ENCODE measurements at regions not wholly inside any gene's neighbourhood (a gene's known extent, or its start where the extent isn't known, plus 50 kb on each side); places are given as distances from the start of the nearest gene placed in this dataset.
"Not testable (repeated sequence)": the region's sequence is repeated elsewhere in the genome, so short reads cannot be mapped to it uniquely, and the experiment has no call there.

DNA sequence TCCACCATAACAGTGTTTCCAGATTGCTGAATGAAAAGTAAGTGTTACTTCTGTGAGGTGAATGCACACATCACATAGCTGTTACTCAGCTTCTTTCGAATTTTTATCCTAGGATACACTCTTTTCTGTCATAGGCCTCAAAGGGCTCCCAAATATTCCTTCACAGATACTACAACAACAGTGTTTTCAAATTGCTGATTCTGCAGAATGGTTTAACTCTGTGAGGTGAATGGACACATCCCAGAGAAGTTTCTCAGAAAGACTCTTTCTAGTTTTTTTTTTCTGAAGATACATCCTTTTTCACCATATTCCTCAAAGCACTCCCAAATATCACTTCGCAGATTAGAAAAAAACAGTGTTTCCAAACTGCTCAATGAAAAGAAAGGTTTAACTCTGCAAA lies 221.1 kb downstream of the OR4A5 start:
- Histone ChIP-seq H3K9me3 (ENCODE audit: insufficient read depth, low read depth, low read length) (peaks cover 100% of the 10 kb centered on the region), H3K9ac (ENCODE audit: low read depth, low read length) (no peak overlapping the region), H3K27me3 (ENCODE audit: insufficient read depth, low read length) (no peaks in the 10 kb centered on the region), H3K36me3 (ENCODE audit: insufficient read depth, low read depth, low read length) (no peaks in the 10 kb centered on the region), H3K4me1 (ENCODE audit: insufficient read depth, low read length) (no peaks in the 10 kb centered on the region), H3K27ac (ENCODE audit: low read length) (no peak overlapping the region), H3K4me3 (ENCODE audit: low read length) (no peak overlapping the region)

DNA sequence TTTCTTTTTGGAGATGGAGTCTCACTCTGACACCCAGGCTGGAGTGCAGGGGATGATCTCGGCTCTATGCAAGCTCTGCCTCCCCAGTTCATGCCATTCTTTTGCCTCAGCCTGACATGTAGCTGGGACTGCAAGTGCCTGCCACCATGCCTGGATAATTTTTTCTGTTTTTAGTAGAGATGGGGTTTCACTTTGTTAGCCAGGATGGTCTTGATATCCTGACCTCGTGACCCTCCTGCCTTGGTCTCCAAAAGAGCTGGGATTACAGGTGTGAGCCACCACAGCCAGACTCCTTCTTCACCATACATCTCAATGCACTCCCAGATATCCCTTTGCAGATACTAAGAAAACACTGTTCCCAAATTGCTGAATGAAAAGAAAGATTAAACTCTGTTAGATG lies 224.3 kb downstream of the OR4A5 start:
- peaks cover 100% of the 10 kb centered on the region for H3K9me3 ChIP-seq (ENCODE audit: insufficient read depth, low read depth, low read length)

DNA sequence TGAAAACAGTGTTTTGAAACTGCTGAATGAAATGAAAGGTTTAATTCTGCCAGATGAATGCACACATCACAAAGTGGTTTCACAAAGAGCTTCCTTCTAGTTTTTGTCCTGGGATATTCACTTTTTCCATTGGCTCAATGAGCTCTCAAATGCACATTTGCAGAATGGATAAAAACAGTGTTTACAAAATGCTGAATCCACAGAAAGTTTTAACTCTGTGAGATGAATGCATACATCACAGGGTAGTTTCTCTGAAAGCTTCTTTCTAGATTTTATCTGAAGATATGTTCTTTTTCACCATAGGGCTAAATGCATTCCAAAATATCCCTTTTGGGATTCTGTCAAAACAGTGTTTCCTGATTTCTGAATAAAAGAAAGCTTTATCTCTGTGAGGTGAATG lies 237.6 kb downstream of the OR4A5 start:
- no peak overlapping the region for H3K27ac ChIP-seq (ENCODE audit: low read length)
- no peaks in the 10 kb centered on the region for H3K36me3 ChIP-seq (ENCODE audit: insufficient read depth, low read depth, low read length)
- H3K27me3 ChIP-seq (ENCODE audit: insufficient read depth, low read length) = no peaks in the 10 kb centered on the region
- no peaks in the 10 kb centered on the region for H3K4me1 ChIP-seq (ENCODE audit: insufficient read depth, low read length)
- H3K9me3 ChIP-seq (ENCODE audit: insufficient read depth, low read depth, low read length) = peaks cover 77% of the 10 kb centered on the region
- no peak overlapping the region for H3K9ac ChIP-seq (ENCODE audit: low read depth, low read length)
- no peak overlapping the region for H3K4me3 ChIP-seq (ENCODE audit: low read length)

More for the DNA sequence above, 224.3 kb downstream of the OR4A5 start:
- Histone ChIP-seq H3K4me3 (ENCODE audit: low read length) (no peak overlapping the region), H3K27me3 (ENCODE audit: insufficient read depth, low read length) (no peaks in the 10 kb centered on the region), H3K9ac (ENCODE audit: low read depth, low read length) (no peak overlapping the region), H3K27ac (ENCODE audit: low read length) (no peak overlapping the region), H3K36me3 (ENCODE audit: insufficient read depth, low read depth, low read length) (no peaks in the 10 kb centered on the region), H3K4me1 (ENCODE audit: insufficient read depth, low read length) (no peaks in the 10 kb centered on the region)

DNA sequence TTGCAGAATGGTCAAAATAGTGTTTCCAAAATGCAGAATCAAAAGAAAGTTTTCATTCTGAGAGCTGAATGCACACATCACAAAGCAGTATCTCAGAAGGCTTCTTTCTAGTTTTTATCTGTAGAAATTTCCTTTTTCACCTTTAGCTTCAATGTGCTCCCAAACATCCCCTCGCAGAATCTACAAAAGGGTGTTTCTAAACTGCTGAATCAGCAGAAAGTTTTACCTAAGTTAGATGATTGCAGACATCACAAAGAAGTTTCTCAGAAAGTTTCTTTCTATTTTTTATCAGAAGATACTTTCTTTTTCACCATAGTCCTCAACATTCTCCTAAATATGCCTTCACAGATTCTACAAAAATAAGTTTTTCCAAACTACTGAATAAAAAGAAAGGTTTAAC lies 239.8 kb downstream of the OR4A5 start:
- no peak overlapping the region for H3K4me3 ChIP-seq (ENCODE audit: low read length)
- no peak overlapping the region for H3K27ac ChIP-seq (ENCODE audit: low read length)
- H3K4me1 ChIP-seq (ENCODE audit: insufficient read depth, low read length) = no peaks in the 10 kb centered on the region
- H3K9me3 ChIP-seq (ENCODE audit: insufficient read depth, low read depth, low read length) = peaks cover 55% of the 10 kb centered on the region
- no peaks in the 10 kb centered on the region for H3K36me3 ChIP-seq (ENCODE audit: insufficient read depth, low read depth, low read length)
- H3K9ac ChIP-seq (ENCODE audit: low read depth, low read length) = no peak overlapping the region
- no peaks in the 10 kb centered on the region for H3K27me3 ChIP-seq (ENCODE audit: insufficient read depth, low read length)

DNA sequence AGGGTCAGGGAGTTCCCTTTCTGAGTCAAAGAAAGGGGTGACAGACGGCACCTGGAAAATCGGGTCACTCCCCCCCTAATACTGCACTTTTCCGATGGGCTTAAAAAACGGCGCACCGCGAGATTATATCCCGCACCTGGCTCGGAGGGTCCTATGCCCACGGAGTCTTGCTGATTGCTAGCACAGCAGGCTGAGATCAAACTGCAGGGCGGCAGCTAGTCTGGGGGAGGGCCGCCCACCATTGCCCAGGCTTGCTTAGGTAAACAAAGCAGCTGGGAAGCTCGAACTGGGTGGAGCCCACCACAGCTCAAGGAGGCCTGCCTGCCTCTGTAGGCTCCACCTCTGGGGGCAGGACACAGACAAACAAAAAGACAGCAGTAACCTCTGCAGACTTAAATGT lies 240.5 kb downstream of the OR4A5 start:
- H3K27ac ChIP-seq (ENCODE audit: low read length); H3K36me3 ChIP-seq (ENCODE audit: insufficient read depth, low read depth, low read length); H3K9ac ChIP-seq (ENCODE audit: low read depth, low read length); H3K4me3 ChIP-seq (ENCODE audit: low read length); H3K27me3 ChIP-seq (ENCODE audit: insufficient read depth, low read length); H3K4me1 ChIP-seq (ENCODE audit: insufficient read depth, low read length): not testable (repeated sequence)
- peaks cover 47% of the 10 kb centered on the region for H3K9me3 ChIP-seq (ENCODE audit: insufficient read depth, low read depth, low read length)

DNA sequence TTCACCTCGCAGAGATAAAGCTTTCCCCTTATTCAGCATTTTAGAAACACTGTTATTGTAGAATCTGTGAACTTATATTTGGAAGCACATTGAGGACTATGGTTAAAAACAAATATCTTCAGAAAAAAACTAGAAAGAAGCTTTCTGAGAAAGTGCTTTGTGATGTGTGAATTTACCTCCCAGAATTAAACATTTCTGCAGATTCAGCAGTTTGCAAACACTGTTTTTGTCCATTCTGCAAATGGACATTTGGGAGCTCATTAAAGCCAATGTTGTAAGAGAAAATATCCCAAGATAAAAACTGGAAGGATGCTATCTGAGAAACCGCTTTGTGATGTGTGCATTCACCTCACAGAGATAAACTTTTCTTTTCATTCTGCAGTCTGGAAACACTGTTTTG lies 272.7 kb downstream of the OR4A5 start:
- H3K9ac ChIP-seq (ENCODE audit: low read depth, low read length) = no peak overlapping the region
- no peaks in the 10 kb centered on the region for H3K4me1 ChIP-seq (ENCODE audit: insufficient read depth, low read length)
- H3K4me3 ChIP-seq (ENCODE audit: low read length) = no peak overlapping the region
- no peaks in the 10 kb centered on the region for H3K27me3 ChIP-seq (ENCODE audit: insufficient read depth, low read length)
- peaks cover 100% of the 10 kb centered on the region for H3K9me3 ChIP-seq (ENCODE audit: insufficient read depth, low read depth, low read length)
- H3K36me3 ChIP-seq (ENCODE audit: insufficient read depth, low read depth, low read length) = no peaks in the 10 kb centered on the region
- H3K27ac ChIP-seq (ENCODE audit: low read length) = no peak overlapping the region

DNA sequence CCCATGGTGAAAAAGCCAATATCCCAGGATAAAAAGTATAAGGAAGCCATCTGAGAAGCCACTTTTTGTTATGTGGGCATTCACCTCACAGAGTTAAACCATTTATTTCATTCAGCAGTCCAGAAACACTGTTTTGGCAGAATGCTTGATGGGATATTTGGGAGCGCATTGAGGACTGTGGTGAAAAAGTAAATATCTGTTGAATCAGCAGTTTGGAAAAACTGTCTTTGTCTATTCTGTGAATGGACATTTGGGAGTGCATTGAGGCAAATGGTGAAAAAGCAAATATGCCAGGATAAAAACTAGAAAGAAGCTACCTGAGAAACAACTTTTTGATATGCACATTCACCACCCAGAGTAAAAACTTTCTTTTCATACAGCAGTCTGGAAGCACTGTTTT lies 276.2 kb upstream of the TRIM48 start:
- Histone ChIP-seq H3K4me3 (ENCODE audit: low read length) (no peak overlapping the region), H3K9ac (ENCODE audit: low read depth, low read length) (no peak overlapping the region), H3K36me3 (ENCODE audit: insufficient read depth, low read depth, low read length) (no peaks in the 10 kb centered on the region), H3K4me1 (ENCODE audit: insufficient read depth, low read length) (no peaks in the 10 kb centered on the region), H3K27me3 (ENCODE audit: insufficient read depth, low read length) (no peaks in the 10 kb centered on the region), H3K9me3 (ENCODE audit: insufficient read depth, low read depth, low read length) (peaks cover 89% of the 10 kb centered on the region), H3K27ac (ENCODE audit: low read length) (no peak overlapping the region)

DNA sequence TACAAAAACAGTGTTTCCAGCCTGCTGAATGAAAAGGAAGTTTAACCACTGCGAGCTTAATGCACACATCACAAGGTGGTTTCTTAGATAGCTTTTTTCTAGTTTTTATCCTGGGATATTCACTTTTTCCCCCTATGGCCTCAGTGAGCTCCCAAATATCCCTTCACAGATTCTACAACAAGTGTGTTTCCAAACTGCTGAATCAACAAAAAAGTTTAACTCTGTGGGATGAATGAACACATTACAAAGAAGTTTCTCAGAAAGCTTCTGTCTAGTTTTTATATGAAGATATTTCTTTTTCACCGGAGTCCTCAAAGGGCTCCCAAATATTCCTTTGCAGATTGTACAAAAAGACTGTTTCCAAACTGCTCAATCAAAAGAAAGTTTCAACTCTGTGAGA lies 233.1 kb upstream of the TRIM48 start:
- not testable (repeated sequence) for H3K9ac ChIP-seq (ENCODE audit: low read depth, low read length); H3K27ac ChIP-seq (ENCODE audit: low read length)

DNA sequence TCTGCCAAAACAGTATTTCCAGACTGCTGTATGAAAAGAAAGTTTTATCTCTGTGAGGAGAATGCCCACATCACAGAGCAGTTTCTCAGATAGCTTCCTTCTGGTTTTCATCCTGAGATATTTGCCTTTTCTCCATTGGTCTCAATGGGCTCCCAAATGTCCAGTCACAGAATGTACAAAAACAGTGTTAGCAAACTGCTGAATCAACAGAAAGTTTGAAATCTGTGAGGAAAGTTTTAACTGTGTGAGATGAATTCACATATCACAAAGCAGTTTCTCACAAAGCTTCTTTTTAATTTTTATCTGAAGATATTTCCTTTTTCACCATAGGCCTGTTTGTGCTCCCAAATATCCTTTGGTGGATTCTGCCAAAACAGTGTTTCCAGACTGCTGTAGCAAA lies 207.2 kb upstream of the TRIM48 start:
- Histone ChIP-seq H3K36me3 (ENCODE audit: insufficient read depth, low read depth, low read length) (no peaks in the 10 kb centered on the region), H3K9me3 (ENCODE audit: insufficient read depth, low read depth, low read length) (peaks cover 97% of the 10 kb centered on the region), H3K4me1 (ENCODE audit: insufficient read depth, low read length) (no peaks in the 10 kb centered on the region), H3K27ac (ENCODE audit: low read length) (no peak overlapping the region), H3K4me3 (ENCODE audit: low read length) (no peak overlapping the region), H3K27me3 (ENCODE audit: insufficient read depth, low read length) (no peaks in the 10 kb centered on the region), H3K9ac (ENCODE audit: low read depth, low read length) (no peak overlapping the region)

More for the DNA sequence above, 233.1 kb upstream of the TRIM48 start:
- H3K36me3 ChIP-seq (ENCODE audit: insufficient read depth, low read depth, low read length); H3K4me1 ChIP-seq (ENCODE audit: insufficient read depth, low read length); H3K27me3 ChIP-seq (ENCODE audit: insufficient read depth, low read length); H3K4me3 ChIP-seq (ENCODE audit: low read length): not testable (repeated sequence)
- peaks cover 100% of the 10 kb centered on the region for H3K9me3 ChIP-seq (ENCODE audit: insufficient read depth, low read depth, low read length)

DNA sequence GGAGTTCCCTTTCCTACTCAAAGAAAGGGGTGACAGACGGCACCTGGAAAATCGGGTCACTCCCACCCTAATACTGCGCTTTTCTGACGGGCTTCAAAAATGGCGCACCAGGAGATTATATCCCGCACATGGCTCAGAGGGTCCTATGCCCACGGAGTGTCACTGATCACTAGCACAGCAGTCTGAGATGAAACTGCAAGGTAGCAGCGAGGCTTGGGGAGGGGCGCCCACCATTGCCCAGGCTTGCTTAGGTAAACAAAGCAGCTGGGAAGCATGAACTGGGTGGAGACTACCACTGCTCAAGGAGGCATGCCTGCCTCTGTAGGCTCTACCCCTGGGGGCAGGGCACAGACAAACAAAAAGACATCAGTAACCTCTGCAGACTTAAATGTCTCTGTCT lies 177.4 kb upstream of the TRIM48 start:
- not testable (repeated sequence) for H3K27me3 ChIP-seq (ENCODE audit: insufficient read depth, low read length); H3K4me1 ChIP-seq (ENCODE audit: insufficient read depth, low read length); H3K36me3 ChIP-seq (ENCODE audit: insufficient read depth, low read depth, low read length); H3K27ac ChIP-seq (ENCODE audit: low read length); H3K4me3 ChIP-seq (ENCODE audit: low read length); H3K9ac ChIP-seq (ENCODE audit: low read depth, low read length)
- peaks cover 68% of the 10 kb centered on the region for H3K9me3 ChIP-seq (ENCODE audit: insufficient read depth, low read depth, low read length)

DNA sequence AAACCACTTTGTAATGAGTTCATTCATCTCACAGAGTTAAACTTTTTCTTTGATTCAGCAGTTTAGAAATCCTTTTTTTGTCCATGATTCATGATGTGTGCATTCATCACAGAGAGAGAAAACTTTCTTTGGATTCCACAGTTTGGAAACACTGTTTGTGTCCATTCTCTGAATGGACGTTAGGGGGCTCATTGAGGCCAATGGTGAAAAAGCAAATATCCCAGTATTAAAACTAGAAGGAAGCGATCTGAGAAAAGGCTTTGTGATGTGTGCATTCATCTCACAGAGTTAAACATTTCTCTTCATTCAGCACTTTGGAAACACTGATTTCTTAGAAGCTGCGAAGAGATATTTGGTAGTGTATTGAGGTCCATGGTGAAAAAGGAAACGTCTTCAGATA lies 155.6 kb upstream of the TRIM48 start:
- H3K4me1 ChIP-seq (ENCODE audit: insufficient read depth, low read length) = no peaks in the 10 kb centered on the region
- 0 out of 2 replicates have a peak overlapping the region, but pooled peaks have one; percentile 4 for H3K4me3 ChIP-seq (ENCODE audit: low read length)
- no peak overlapping the region for H3K27ac ChIP-seq (ENCODE audit: low read length)
- H3K27me3 ChIP-seq (ENCODE audit: insufficient read depth, low read length) = no peaks in the 10 kb centered on the region
- H3K9me3 ChIP-seq (ENCODE audit: insufficient read depth, low read depth, low read length) = peaks cover 74% of the 10 kb centered on the region
- no peaks in the 10 kb centered on the region for H3K36me3 ChIP-seq (ENCODE audit: insufficient read depth, low read depth, low read length)
- no peak overlapping the region for H3K9ac ChIP-seq (ENCODE audit: low read depth, low read length)
